ENCODE measurements at regions not wholly inside any gene's neighbourhood (a gene's known extent, or its start where the extent isn't known, plus 50 kb on each side); places are given as distances from the start of the nearest gene placed in this dataset.

DNA sequence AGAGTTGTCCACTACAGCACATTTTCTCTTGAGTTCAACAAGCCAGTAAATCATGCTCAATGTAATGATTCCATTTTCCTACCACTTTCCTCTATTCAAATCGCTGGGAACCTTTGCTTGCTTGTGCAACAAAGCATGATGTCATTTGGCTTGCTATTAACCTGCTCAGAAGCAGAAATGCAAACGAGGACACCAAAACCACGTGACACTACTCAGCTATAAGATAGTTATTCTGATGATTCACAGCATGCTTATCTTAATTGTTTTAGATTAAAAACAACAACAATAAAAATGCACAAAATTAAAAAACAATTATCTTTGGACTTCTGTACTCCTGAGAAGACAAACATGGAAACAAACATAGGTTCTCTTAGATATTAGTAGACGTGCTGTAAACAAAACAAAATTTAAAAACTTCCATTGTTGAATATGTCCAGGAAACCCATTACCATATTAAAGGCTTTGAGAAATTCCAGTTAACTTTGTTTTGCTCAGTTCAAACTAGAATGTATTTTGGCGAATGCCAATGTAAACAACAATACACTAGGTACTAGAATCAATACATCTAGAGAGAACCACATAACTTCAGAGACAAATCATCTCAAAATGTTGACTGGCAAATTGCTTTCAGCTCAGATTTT lies 77.5 kb upstream of the KRAS start:
- TF ChIP-seq ZNF792 (tag by site-specific recombination; IDR thresholded peaks at IDR 0.05) = no peak
- TF ChIP-seq, protein P1, sequence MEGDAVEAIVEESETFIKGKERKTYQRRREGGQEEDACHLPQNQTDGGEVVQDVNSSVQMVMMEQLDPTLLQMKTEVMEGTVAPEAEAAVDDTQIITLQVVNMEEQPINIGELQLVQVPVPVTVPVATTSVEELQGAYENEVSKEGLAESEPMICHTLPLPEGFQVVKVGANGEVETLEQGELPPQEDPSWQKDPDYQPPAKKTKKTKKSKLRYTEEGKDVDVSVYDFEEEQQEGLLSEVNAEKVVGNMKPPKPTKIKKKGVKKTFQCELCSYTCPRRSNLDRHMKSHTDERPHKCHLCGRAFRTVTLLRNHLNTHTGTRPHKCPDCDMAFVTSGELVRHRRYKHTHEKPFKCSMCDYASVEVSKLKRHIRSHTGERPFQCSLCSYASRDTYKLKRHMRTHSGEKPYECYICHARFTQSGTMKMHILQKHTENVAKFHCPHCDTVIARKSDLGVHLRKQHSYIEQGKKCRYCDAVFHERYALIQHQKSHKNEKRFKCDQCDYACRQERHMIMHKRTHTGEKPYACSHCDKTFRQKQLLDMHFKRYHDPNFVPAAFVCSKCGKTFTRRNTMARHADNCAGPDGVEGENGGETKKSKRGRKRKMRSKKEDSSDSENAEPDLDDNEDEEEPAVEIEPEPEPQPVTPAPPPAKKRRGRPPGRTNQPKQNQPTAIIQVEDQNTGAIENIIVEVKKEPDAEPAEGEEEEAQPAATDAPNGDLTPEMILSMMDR (tag by site-specific recombination; IDR thresholded peaks at IDR 0.05) = no peak
- peak; percentile 59; the same call in 1 of the 2 replicates for TF ChIP-seq ZNF501 (tag by site-specific recombination; IDR thresholded peaks at IDR 0.05)
- TF ChIP-seq ZNF2 (tag by site-specific recombination; IDR thresholded peaks at IDR 0.05) = peak; percentile 56; the same call in 1 of the 2 replicates
- TF ChIP-seq YY1 (tag by site-specific recombination; IDR thresholded peaks at IDR 0.05) = no peak
- no peak for TF ChIP-seq ZNF239 (tag by site-specific recombination; IDR thresholded peaks at IDR 0.05)
- no peak for TF ChIP-seq ZBTB1 (tag by site-specific recombination; IDR thresholded peaks at IDR 0.05)
- TF ChIP-seq, protein P2, sequence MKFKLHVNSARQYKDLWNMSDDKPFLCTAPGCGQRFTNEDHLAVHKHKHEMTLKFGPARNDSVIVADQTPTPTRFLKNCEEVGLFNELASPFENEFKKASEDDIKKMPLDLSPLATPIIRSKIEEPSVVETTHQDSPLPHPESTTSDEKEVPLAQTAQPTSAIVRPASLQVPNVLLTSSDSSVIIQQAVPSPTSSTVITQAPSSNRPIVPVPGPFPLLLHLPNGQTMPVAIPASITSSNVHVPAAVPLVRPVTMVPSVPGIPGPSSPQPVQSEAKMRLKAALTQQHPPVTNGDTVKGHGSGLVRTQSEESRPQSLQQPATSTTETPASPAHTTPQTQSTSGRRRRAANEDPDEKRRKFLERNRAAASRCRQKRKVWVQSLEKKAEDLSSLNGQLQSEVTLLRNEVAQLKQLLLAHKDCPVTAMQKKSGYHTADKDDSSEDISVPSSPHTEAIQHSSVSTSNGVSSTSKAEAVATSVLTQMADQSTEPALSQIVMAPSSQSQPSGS (tag by site-specific recombination; IDR thresholded peaks at IDR 0.05; ENCODE audit: low read depth) = peak; percentile 94
- no peak for TF ChIP-seq MZF1 (tag by site-specific recombination; IDR thresholded peaks at IDR 0.05; ENCODE audit: borderline replicate concordance)
- TF ChIP-seq, protein P3, sequence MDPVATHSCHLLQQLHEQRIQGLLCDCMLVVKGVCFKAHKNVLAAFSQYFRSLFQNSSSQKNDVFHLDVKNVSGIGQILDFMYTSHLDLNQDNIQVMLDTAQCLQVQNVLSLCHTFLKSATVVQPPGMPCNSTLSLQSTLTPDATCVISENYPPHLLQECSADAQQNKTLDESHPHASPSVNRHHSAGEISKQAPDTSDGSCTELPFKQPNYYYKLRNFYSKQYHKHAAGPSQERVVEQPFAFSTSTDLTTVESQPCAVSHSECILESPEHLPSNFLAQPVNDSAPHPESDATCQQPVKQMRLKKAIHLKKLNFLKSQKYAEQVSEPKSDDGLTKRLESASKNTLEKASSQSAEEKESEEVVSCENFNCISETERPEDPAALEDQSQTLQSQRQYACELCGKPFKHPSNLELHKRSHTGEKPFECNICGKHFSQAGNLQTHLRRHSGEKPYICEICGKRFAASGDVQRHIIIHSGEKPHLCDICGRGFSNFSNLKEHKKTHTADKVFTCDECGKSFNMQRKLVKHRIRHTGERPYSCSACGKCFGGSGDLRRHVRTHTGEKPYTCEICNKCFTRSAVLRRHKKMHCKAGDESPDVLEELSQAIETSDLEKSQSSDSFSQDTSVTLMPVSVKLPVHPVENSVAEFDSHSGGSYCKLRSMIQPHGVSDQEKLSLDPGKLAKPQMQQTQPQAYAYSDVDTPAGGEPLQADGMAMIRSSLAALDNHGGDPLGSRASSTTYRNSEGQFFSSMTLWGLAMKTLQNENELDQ (tag by site-specific recombination; IDR thresholded peaks at IDR 0.05; ENCODE audit: low read depth) = no peak
- TF ChIP-seq ZNF274 (IDR thresholded peaks at IDR 0.05; ENCODE audit: low read length) = no peak
- TF ChIP-seq ZNF274 (tag by site-specific recombination; IDR thresholded peaks at IDR 0.05; ENCODE audit: borderline replicate concordance) = no peak
- TF ChIP-seq ZXDB (tag by site-specific recombination; IDR thresholded peaks at IDR 0.05) = peak; percentile 46; the same call in 1 of the 2 replicates
